ENCODE measurements at regions not wholly inside any gene's neighbourhood (a gene's known extent, or its start where the extent isn't known, plus 50 kb on each side); places are given as distances from the start of the nearest gene placed in this dataset.

DNA sequence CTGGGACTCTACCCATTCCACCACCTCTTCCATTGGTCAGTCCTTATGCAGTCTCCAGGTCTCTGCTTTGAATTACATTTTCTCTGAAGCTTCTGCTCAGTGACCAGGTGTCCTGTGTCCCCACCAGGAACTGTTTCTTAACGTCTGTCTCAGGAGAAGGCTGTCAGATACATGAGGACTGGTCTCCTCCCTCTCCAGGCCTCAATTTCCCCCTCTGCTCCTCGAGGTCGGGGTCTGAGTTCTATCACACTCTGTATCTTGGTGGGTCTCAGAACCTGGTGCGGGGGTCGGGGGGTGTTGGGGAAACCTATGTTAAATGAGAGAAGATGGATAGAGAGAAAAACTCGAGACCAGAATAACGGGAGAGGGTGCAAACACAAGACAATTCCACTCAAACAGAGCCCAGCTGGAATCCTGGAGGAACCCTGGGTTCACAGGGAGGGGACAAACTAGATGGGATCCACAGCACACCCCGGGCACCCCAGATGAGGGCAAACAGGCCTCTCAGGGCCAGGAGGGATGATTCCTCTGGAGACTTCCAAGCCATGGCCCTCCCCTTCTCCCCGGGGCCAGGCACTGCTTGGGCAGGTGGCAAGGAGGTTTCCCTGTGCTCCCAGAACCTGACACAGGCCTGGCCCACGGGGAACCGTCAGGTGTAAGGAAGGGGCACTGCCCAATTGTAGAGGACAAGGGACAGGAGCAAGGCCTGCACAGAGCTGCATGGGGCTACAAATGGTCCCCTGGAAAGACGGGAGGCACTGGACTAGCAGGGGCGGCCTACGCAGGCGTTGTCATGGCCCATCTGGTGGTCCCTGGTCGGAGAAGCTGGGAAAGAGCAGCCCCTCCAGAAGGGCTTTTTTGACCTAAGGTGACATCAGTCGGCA, 313.2 kb upstream of the DIO3 start:
- no peak overlapping the region for H3K27ac ChIP-seq (replicated peaks)
- TF ChIP-seq, protein P1, sequence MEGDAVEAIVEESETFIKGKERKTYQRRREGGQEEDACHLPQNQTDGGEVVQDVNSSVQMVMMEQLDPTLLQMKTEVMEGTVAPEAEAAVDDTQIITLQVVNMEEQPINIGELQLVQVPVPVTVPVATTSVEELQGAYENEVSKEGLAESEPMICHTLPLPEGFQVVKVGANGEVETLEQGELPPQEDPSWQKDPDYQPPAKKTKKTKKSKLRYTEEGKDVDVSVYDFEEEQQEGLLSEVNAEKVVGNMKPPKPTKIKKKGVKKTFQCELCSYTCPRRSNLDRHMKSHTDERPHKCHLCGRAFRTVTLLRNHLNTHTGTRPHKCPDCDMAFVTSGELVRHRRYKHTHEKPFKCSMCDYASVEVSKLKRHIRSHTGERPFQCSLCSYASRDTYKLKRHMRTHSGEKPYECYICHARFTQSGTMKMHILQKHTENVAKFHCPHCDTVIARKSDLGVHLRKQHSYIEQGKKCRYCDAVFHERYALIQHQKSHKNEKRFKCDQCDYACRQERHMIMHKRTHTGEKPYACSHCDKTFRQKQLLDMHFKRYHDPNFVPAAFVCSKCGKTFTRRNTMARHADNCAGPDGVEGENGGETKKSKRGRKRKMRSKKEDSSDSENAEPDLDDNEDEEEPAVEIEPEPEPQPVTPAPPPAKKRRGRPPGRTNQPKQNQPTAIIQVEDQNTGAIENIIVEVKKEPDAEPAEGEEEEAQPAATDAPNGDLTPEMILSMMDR (IDR thresholded peaks at IDR 0.05; ENCODE audit: borderline replicate concordance): no peak
- H3K27me3 ChIP-seq (ENCODE audit: low read depth): peaks cover 47% of the 10 kb centered on the region
- no peaks in the 10 kb centered on the region for H3K36me3 ChIP-seq
- H3K9me3 ChIP-seq (replicated peaks): no peaks in the 10 kb centered on the region
- no peaks in the 10 kb centered on the region for H3K4me1 ChIP-seq
- DNase-seq: no peak
- intact Hi-C loops (cut with micrococcal nuclease): no loop called here
- no peak overlapping the region for H3K4me3 ChIP-seq

GRCh38 chr14:101248840-101249675, 312.2 kb upstream of the DIO3 start:
- Histone ChIP-seq H3K9me3 (replicated peaks) (no peaks in the 10 kb centered on the region), H3K4me1 (no peaks in the 10 kb centered on the region), H3K27ac (replicated peaks) (no peak overlapping the region), H3K4me3 (no peak overlapping the region), H3K36me3 (no peaks in the 10 kb centered on the region), H3K27me3 (ENCODE audit: low read depth) (peaks cover 57% of the 10 kb centered on the region)
- TF ChIP-seq, protein P1 (IDR thresholded peaks at IDR 0.05; ENCODE audit: borderline replicate concordance): no peak
- intact Hi-C loops (cut with micrococcal nuclease): no loop called here
- no peak for DNase-seq

DNA sequence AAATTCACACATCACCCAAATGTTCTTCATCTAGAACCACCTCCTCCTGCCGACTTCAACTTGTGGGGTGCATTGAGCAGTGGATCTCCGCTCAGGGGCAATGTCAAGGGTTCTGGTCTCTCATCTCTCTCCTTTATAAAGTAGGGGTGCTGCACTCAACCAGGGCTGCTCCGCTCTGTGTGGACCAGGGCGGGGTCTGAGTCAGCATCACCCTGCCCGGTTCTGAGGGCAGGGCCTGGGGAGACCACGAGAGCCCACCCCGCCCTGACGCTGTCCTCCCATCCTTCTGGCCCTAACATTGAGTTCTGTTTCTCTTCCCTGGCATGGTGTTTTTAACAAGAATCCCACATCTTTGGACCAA, 311.6 kb upstream of the DIO3 start:
- H3K9me3 ChIP-seq (replicated peaks): no peaks in the 10 kb centered on the region
- H3K27me3 ChIP-seq (ENCODE audit: low read depth): peaks cover 61% of the 10 kb centered on the region
- no peaks in the 10 kb centered on the region for H3K36me3 ChIP-seq
- TF ChIP-seq, protein P1 (IDR thresholded peaks at IDR 0.05; ENCODE audit: borderline replicate concordance): no peak
- no peaks in the 10 kb centered on the region for H3K4me1 ChIP-seq
- intact Hi-C loops (cut with micrococcal nuclease): no loop called here
- H3K27ac ChIP-seq (replicated peaks): no peak overlapping the region
- H3K4me3 ChIP-seq: no peak overlapping the region
- no peak for DNase-seq

GRCh38 chr14:101250336-101250947, 310.9 kb upstream of the DIO3 start:
- TF ChIP-seq, protein P1 (IDR thresholded peaks at IDR 0.05; ENCODE audit: borderline replicate concordance): no peak
- DNase-seq: no peak

DNA sequence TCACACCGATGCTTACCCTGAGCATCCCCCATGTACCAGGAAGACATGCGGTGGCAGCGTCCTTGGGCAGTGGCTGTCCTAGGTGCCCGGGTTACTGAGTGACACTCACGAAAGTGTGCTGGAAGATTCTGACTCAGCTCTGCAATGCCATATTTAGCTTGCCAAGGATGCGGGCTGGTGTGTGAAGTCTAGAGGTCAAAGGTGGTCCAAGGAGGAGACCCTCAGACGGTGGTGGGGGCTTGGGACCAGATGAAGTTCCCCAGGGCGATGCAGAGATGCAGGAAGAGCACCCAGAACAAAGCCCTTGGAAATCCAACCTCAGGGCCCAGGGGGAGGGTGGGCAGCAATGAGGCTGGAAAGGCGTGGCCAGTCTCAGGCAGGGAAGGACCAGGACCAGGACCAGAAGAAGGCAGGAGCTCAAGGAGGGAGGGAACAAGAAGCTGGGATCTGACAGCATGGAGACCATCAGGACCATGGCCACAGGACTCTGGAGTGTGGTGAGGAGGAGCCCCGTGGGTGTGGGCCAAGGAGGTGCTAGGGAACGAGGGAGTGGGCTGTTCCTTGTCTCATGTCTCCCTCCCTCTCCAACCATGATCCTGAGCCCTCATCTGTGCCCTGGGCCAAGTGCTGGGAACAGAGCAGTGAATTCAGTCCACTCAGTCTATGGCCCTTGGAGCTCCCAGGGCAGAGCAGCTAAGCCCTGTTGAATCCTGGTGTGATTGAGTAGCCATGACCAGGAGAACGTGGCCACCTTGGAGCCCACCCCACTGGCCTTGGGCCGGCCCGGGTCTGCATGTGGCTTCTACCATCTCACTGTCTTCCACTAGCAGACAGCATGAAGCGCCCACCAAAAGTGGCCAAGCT, 310.1 kb upstream of the DIO3 start:
- H3K4me3 ChIP-seq: no peak overlapping the region
- no peak for DNase-seq

More at GRCh38 chr14:101250336-101250947, 310.9 kb upstream of the DIO3 start:
- intact Hi-C loops (cut with micrococcal nuclease): no loop called here
- no peaks in the 10 kb centered on the region for H3K36me3 ChIP-seq
- no peaks in the 10 kb centered on the region for H3K4me1 ChIP-seq
- H3K27ac ChIP-seq (replicated peaks): no peak overlapping the region
- no peaks in the 10 kb centered on the region for H3K9me3 ChIP-seq (replicated peaks)
- peaks cover 68% of the 10 kb centered on the region for H3K27me3 ChIP-seq (ENCODE audit: low read depth)
- no peak overlapping the region for H3K4me3 ChIP-seq

More for the DNA sequence above, 310.1 kb upstream of the DIO3 start:
- TF ChIP-seq, protein P1 (IDR thresholded peaks at IDR 0.05; ENCODE audit: borderline replicate concordance): no peak
- Histone ChIP-seq H3K9me3 (replicated peaks) (no peaks in the 10 kb centered on the region), H3K4me1 (no peaks in the 10 kb centered on the region), H3K27me3 (ENCODE audit: low read depth) (peaks cover 75% of the 10 kb centered on the region), H3K27ac (replicated peaks) (no peak overlapping the region), H3K36me3 (no peaks in the 10 kb centered on the region)
- intact Hi-C loops (cut with micrococcal nuclease): no loop called here
